Breast epithelium (tissue), 4 donors: ENCODE measurements at regions not wholly inside any gene's neighbourhood (a gene's known extent, or its start where the extent isn't known, plus 50 kb on each side); places are given as distances from the start of the nearest gene placed in this dataset.

Experiments used
- DNase-seq, 2 donors: peaks; one replicate each; pipeline ENCODE4 v3.0.0-alpha.2; 2019; ENCODE audit warnings: low spot score in 2 of 2
- H3K27ac ChIP-seq, 2 donors: fragments of 200-600 bp; sonication (generic) in 1 of 2; one replicate each; pipeline ENCODE4 v1.5.1; 2016 to 2019; ENCODE audit warnings: mild to moderate bottlenecking in 1 of 2
- H3K27me3 ChIP-seq, 2 donors: fragments of 200-600 bp; sonication (generic) in 1 of 2; one replicate each; pipeline versions ENCODE4 v1.5.1 to v1.6.0; 2017 to 2019; ENCODE audit warnings: control low read depth in 1 of 2, mild to moderate bottlenecking in 1 of 2
- H3K36me3 ChIP-seq: fragments of 200-600 bp; one replicate; pipeline ENCODE4 v1.5.1; 2019
- H3K4me1 ChIP-seq, 2 donors: fragments of 200-600 bp; sonication (generic); one replicate each; pipeline ENCODE4 v1.5.1; 2016 to 2019; ENCODE audit warnings: control low read depth in 1 of 2
- H3K4me3 ChIP-seq, 3 donors: fragments of 200-600 bp; sonication (generic); 1 replicate in 2 of 3; 2 replicates in 1 of 3; pipeline ENCODE4 v1.5.1; 2016 to 2019; ENCODE audit warnings: mild to moderate bottlenecking in 3 of 3, moderate library complexity in 2 of 3
- H3K9me3 ChIP-seq, 2 donors: fragments of 200-600 bp; sonication (generic) in 1 of 2; one replicate each; pipeline ENCODE4 v1.5.1; 2016 to 2019; ENCODE audit warnings: control low read depth in 1 of 2
- CTCF ChIP-seq, 3 donors: fragments of 450-650 bp; IDR thresholded peaks; one replicate each; pipeline ENCODE4 v1.5.1; 2016 to 2017; ENCODE audit warnings: antibody characterized with exemption in 3 of 3, mild to moderate bottlenecking in 3 of 3, moderate library complexity in 3 of 3
- POLR2A ChIP-seq: fragments of 450-650 bp; IDR thresholded peaks from one replicate; pipeline ENCODE4 v1.6.1; 2016; ENCODE audit warnings: antibody characterized with exemption, mild to moderate bottlenecking, moderate library complexity
- POLR2AphosphoS5 ChIP-seq, 3 donors: sonication (generic); formaldehyde crosslinking; IDR thresholded peaks; one replicate each; pipeline ENCODE4 v1.6.1; 2017; ENCODE audit warnings: antibody characterized with exemption in 3 of 3
- intact Hi-C: fragments of 100-400 bp; cut with DNase I; formaldehyde crosslinking; loops from one replicate; pipeline ENCODE4 v1.15.1; 2023; ENCODE audit warnings: low total_unique reads

- TF ChIP-seq CTCF (IDR thresholded peaks at IDR 0.05) (no peak), POLR2A (no peak), POLR2AphosphoS5 (IDR thresholded peaks at IDR 0.05) (no peak)
- Histone ChIP-seq H3K27ac (no peak overlapping the region), H3K36me3 (no peaks in the 10 kb centered on the region), H3K9me3 (no peaks in the 10 kb centered on the region), H3K4me3 (no peak overlapping the region), H3K4me1 (no peaks in the 10 kb centered on the region), H3K27me3 (no peaks in the 10 kb centered on the region)
- no peak for DNase-seq
- intact Hi-C loops: no loop called here
These were observed 144.3 kb downstream of the XPNPEP1 start for GRCh38 chr10:109778993-109779392.

- intact Hi-C loops: no loop called here
- DNase-seq: no peak
- Histone ChIP-seq H3K27ac (no peak overlapping the region), H3K36me3 (no peaks in the 10 kb centered on the region), H3K27me3 (no peaks in the 10 kb centered on the region), H3K4me3 (no peak overlapping the region), H3K9me3 (no peaks in the 10 kb centered on the region), H3K4me1 (no peaks in the 10 kb centered on the region)
- no peak for TF ChIP-seq POLR2AphosphoS5 (IDR thresholded peaks at IDR 0.05)
- no peak for TF ChIP-seq POLR2A
- TF ChIP-seq CTCF (IDR thresholded peaks at IDR 0.05): no peak
These were observed 149.2 kb downstream of the XPNPEP1 start for GRCh38 chr10:109774121-109774440.

- Histone ChIP-seq H3K27ac (no peak overlapping the region), H3K4me1 (no peaks in the 10 kb centered on the region), H3K4me3 (no peak overlapping the region), H3K27me3 (no peaks in the 10 kb centered on the region), H3K9me3 (no peaks in the 10 kb centered on the region), H3K36me3 (no peaks in the 10 kb centered on the region)
- intact Hi-C loops: no loop called here
- peak in 2 of 3 donors; percentile 15 to 43 for TF ChIP-seq CTCF (IDR thresholded peaks at IDR 0.05)
- no peak for TF ChIP-seq POLR2AphosphoS5 (IDR thresholded peaks at IDR 0.05)
- no peak for DNase-seq
These were observed 149.8 kb downstream of the XPNPEP1 start for GRCh38 chr10:109773288-109774120.

- no peak for DNase-seq
- H3K27me3 ChIP-seq: no peaks in the 10 kb centered on the region
- intact Hi-C loops: no loop called here
- TF ChIP-seq POLR2AphosphoS5 (IDR thresholded peaks at IDR 0.05): no peak
- no peak for TF ChIP-seq POLR2A
- TF ChIP-seq CTCF (IDR thresholded peaks at IDR 0.05): no peak
- H3K36me3 ChIP-seq: no peaks in the 10 kb centered on the region
- H3K9me3 ChIP-seq: no peaks in the 10 kb centered on the region
- no peak overlapping the region for H3K27ac ChIP-seq
- no peak overlapping the region for H3K4me3 ChIP-seq
- H3K4me1 ChIP-seq: no peaks in the 10 kb centered on the region
These were observed 152.6 kb downstream of the XPNPEP1 start for GRCh38 chr10:109770663-109771062.

GRCh38 chr10:109769966-109770365, 153.3 kb downstream of the XPNPEP1 start:
- intact Hi-C loops: no loop called here
- Histone ChIP-seq H3K36me3 (no peaks in the 10 kb centered on the region), H3K4me3 (no peak overlapping the region), H3K9me3 (no peaks in the 10 kb centered on the region), H3K4me1 (no peaks in the 10 kb centered on the region), H3K27me3 (no peaks in the 10 kb centered on the region), H3K27ac (no peak overlapping the region)
- DNase-seq: no peak
- TF ChIP-seq POLR2A (no peak), POLR2AphosphoS5 (IDR thresholded peaks at IDR 0.05) (no peak), CTCF (IDR thresholded peaks at IDR 0.05) (no peak)
